HG02852 (cell line): ENCODE measurements at regions not wholly inside any gene's neighbourhood (a gene's known extent, or its start where the extent isn't known, plus 50 kb on each side); places are given as distances from the start of the nearest gene placed in this dataset.
"Not testable (repeated sequence)": the region's sequence is repeated elsewhere in the genome, so short reads cannot be mapped to it uniquely, and the experiment has no call there.

ENCODE experiments used
- ATAC-seq: cut with Tn5 transposase; IDR thresholded peaks from one replicate; pipeline ENCODE4 v1.9.1; 2021; ENCODE audit warnings: mild to moderate bottlenecking, moderate library complexity; ENCODE audit not compliant: unreplicated experiment

DNA sequence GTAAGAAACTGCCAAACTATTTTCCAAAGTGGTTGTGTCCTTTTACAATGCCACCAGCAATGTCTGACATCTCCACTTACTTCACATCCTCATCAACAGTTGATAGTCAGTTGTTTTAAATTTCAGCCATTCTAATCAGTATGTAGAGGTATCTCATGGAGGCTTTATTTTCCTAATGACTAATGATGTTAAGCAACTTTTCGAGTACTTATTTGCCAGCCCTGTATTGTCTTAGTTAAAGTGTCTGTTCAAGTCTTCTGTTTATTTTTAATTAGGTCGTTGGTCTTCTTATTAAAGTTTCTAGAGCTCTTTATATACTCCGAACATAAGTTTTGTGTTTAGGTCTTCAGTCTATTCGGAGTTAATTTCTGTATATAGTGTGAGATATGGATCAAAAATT is 54.9 kb upstream of the NBPF12 start:
- not testable (repeated sequence) for ATAC-seq

DNA sequence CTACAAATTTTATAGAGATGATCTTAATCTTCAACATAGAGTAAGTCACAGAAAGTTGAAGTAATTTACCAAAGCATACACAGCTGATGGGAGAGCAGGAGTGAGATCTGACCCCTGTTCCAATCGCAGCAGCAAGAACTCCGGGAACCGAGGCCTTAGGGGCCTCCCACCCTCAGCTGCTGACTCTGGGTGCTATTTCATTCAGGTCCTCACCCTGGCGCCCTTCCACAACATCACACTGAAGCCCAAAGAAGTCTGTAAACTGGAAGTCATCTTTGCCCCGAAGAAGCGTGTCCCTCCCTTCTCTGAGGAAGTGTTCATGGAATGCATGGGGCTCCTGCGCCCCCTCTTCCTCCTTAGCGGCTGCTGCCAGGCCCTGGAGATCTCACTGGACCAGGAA is 57.0 kb upstream of the NBPF12 start:
- not testable (repeated sequence) for ATAC-seq

DNA sequence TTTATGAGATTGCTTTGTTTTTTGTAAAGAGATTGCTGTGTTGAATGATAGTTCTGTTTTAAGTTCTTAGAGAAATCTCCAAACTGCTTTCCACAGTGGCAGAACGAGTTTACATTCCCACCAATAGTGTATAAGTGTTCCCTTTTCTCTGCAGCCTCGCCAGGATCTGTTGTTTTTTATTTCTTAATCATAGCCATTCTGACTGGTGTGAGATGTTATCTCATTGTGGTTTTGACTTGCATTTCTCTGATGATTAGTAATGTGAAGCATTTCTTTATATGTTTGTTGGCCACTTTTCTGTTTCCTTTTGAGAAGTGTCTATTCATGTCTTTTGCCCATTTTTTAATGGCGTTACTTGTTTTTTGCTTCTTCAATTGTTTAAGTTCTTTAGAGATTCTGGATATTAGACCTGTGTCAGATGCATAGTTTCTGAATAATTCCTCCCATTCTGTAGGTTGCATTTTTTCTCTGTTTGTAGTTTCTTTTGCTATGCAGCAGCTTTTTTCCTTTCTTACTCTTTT is 74.3 kb upstream of the NBPF12 start:
- ATAC-seq: not testable (repeated sequence)

DNA sequence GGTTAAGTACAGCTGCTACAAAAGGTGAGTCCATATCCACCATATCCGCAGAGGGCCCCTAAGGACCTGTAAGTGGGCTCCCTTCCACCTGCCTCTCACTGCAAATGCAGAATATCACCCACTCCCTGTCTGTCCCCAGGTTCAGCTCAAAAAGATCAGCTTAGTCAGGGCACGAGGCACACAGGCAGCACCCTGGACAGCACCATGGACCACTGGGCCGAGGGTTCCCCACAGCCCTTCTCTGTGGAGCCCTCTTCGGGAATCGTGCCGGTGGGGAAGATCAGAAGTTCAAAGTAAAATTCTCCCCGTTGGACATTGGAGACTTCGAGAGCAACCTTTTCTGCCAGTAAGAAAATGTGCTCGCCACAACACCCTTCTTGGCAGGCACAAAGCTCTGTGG is 85.0 kb upstream of the NBPF12 start:
- not testable (repeated sequence) for ATAC-seq

DNA sequence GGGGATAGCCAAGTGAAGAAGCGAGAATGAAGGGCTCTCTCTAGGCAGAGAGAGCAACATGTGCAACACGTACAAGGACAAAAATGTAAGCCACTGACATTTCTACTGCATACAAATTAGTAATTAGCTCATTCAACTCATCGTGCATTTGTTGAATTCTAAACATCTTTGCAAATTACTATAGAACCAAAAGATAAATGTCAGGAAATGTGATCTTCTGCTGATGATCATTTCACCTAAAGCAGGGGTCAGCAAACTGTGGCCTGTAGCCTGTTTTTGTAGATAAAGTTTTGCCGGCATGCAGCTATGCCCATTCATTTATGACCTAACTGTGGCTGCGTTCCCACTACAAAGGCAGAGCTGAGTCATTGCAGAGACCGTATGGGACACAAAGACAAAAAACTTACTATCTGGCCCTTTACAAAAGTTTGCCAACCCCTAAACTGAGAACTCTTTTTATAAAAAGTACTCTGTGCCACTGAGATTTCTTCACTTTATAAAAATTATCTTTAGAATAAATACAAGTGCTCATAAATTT is 87.7 kb upstream of the NBPF12 start:
- not testable (repeated sequence) for ATAC-seq

DNA sequence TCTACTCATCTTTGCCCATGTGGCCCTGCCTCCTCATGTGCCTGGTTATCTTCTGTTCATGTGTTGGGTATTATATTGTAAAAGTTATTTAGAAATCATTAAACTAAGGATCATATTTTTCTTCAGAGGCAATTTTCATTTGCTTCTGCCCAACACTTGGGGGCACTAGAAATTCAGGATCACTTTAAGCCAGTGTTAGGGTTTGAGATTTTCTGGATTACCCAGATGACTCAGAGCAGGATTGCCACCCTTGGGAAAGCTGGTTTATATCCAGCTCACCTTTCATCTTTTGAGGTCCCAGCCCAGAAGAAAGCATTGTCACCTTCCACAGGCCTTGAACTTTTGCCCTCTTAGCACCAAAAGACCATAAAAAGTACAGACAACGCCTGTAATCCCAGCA is 99.4 kb upstream of the NBPF12 start:
- ATAC-seq: not testable (repeated sequence)

DNA sequence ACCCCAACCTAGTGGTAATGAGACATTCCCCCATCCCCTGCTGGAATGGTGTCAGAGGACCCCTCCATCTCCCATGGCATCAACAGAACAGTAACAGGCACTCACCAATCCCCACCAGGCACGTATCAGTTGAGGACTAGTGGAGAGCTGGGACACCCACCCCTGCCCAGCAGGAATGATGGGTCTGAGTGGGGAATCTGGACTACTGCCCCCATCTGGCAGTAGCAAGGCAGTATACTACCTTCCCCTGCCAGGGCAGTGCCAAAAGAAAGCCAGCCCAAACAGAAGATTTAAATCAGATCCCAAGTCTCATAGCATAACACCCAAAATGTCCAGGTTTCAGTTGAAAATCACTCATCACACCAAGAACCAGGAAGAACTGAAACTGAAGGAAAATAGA is 111.2 kb upstream of the NBPF12 start:
- ATAC-seq: not testable (repeated sequence)

DNA sequence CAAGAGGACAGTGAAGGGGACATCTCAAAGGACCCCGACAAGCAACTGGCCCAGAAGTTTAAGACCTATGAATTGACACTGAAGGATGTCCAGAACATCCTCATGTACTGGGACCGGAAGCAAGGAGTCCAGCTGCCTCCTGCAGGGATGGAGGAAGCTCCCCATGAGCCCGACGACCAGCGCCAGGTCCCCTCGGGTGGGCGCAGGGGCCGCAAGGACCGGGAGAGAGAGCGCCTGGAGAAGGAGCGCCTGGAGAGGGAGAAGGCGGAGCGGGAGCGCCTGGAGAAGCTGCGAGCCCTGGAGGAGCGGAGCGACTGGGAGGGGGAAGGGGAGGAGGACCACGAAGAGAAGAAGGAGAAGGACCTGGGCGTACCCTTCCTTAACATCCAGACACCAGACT is 143.9 kb upstream of the NBPF12 start:
- ATAC-seq: not testable (repeated sequence)

DNA sequence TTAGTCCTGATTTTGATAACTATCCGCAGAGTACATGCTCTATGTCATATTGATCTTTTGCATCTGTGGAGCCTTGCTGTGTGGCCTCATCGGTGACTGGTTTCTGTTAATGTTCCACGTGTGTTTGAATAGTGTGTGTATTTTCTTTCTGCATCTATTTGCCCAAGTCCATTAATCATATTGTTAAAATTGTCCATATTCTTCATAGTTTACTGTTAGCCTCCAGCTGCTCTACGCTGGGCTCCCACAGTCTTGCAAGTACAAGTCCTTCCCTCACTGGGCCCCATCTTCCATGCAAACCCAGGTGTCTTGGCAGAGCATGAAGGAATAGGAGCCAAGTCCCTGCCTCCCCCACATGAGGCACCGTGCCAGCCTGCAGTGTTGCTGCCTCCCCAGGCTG is 145.4 kb upstream of the NBPF12 start:
- not testable (repeated sequence) for ATAC-seq

DNA sequence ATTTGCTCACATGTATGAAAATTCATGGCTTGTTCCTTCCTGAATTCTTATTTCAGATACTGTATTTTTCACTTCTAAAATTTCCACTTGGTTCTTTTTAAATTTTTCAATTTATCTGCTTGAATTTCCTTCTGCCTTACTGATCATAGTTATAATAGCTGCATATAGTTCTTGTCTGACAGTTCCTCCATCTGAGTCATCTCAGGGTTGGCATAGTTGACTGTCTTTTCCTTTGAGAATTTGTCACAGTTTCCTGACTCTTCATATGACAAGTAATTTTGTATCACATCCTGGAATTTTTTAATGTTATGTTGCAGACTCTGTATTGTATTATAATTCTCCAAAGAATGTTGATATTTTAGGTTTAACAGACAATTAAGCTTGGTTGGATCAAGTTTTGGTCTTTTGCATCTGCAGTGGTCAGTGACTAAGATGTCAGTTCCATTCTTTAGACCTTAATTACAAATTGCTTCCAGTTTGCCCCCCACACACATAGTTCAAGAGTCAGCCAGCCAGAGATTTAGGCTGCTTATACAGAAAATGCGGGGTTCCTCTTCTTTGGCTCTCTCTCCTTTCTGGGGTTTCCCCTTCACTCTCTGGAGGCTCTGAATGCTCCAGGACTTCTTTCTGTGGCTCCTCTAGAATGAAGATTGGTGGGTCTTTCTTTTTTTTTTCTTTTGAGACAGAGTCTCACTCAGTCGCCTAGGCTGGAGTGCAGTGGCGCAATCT is 153.7 kb upstream of the NBPF12 start:
- not testable (repeated sequence) for ATAC-seq

DNA sequence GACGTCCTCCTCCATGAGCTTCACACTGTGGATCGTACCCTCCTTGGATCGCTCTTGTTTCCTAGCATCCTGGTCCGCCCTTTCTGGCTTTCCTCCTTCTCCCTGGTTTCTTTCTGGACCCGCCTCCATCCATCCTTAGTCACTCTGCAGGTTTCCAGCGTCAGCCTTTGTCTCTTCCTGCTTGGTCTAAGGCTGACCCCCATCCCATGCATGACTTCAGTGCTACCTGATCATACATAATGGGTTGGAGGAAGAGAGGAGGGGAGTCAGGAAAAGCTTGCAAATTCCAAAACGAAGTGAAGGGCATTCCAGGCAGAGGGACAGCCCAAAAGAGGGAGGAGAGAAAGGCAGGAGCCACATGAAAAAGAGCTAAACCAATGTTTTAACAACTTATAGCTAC is 156.9 kb upstream of the NBPF12 start:
- ATAC-seq: not testable (repeated sequence)

DNA sequence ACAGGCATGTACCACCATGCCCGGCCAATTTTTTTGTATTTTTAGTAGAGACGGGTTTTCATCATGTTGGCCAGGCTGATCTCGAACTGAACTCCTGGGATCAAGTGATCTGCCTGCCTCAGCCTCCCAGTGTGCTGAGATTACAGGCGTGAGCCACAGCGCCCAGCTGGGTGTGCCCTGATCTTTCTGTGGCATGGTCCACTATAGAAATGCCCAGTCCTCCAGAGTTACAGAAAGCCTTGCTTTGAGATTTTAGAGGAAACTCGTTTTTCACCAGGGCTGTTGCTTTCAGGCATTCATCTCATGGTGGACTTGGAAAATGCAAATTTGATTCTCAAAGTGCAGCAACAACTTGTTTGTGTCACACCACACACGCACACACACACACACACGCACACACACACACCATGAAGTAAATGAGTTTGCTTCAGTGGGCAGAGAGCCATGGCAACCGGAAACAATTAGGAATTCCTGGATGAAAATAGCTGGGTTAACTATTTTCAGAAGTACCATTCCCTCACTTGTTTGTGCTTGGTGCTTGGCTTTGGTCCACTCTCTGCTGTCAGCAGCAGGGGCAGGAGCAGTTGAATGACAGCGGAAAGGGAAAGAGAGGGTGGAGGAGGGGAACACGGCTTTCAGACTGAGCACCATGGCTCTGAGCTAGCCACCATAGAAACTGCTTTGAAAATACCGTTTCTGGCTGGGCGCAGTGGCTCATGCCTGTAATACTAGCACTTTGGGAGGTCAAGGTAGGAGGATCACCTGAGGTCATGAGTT is 160.1 kb upstream of the NBPF12 start:
- not testable (repeated sequence) for ATAC-seq

DNA sequence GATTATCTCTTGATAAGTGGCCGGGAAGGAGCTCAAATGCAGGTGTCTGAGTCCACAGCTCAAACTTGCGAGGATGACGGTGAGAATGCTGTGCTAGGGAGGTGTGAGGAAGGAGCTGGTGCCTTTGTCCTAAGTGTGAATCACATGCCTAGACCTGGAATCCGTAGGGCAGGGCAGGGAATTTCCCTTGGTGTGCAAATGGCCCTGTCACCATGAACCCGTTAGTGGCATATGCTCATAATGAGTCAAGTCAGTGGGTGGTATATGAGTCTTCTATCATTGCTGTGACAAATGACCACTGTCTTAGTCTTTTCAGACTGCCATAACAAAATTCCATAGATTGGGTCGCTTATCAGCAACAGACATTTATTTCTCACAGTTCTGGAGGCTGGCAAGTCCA is 163.1 kb upstream of the NBPF12 start:
- ATAC-seq: not testable (repeated sequence)

DNA sequence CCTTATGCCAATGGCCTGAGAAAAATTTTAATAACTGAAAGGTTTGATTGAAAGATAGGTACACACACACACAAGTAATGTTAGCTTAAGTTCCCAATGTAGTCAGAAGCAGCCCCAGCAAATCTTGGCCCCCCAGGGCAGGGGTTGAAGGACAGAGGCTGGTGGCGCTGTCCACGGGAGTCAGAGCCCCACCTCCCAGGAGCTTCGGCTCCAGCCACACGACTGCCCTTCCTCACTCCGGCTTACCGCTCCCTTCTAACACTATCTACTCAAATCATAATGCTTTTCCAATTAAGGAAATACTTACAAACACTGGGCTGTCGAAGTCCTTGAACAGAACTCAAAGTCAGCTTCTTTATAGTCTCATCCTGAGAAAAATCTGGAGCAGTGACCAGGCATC is 163.9 kb upstream of the NBPF12 start:
- not testable (repeated sequence) for ATAC-seq

DNA sequence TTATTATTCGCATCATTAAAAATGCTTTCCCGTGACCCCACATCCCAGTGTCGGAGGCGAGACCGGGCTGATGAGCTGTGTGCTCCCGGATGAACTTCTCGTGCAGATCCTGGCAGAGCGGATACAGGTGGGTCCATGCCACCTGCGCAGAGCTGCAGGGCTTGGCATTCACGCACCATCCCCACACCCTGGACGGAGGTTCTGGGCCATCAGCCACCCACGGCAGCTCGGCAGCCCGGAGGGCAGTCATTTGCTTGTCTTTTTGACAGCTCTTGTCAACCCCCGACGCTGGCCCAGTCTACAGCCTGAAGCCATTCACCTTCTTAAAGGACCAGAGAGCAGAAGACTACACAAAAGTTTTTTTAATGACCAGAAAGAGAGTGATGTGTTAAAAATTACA is 166.7 kb upstream of the NBPF12 start:
- not testable (repeated sequence) for ATAC-seq

DNA sequence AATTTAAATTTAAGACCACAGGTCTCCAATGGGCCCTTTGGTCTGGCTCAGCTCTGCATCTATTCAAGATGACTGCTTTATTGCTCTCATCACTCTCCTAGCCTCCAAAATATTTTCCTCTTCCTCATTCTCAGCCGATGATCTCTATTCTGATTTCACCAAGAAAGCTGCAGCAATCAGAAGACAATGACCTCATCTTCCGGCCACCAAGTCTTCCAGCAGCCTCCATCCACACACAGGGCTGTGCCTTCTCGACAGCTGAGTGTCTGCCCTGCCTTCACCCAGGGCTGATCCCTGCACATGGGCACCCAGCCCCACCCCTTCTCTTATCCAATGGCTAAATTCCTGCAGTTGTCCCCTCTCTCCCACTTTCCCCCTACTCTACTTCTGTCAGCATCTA is 167.1 kb upstream of the NBPF12 start:
- not testable (repeated sequence) for ATAC-seq

DNA sequence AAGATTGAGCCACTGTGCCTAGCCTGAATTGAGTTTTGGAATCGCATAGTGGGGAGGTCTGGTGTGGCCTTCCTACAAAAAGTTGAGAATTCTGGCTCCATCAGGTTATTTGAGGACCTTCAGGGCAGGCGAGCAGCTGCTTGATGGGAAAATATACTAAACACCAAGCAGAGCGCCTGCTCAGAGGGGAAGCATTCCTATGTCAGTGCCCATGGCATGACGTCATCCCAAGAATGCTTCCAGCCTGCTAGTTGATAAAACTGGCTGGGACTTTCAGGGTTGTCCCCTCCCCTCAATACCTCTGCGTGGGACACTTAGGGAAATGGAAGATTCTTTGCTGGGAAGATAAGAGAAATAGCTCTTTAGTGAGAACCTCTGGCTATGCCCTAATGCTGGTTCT is 174.9 kb upstream of the NBPF12 start:
- ATAC-seq: not testable (repeated sequence)

DNA sequence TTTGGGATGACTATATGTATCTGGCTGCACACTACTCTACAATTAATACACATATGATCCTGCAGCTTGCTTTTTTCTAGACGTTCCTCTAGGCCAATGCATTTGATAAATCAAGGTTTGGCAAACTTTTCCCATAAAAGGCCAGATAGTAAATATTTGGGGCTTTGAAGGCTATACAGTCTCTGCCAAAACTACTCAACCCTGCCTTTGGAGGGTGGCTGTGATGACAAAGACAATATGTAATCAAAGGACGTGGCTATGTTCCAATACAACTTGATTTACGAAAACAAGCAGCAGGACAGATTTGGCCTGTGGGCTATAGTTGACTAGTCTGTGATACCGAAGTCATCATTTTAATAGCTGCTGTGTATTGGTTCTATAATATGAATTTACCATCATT is 181.3 kb upstream of the NBPF12 start:
- ATAC-seq: not testable (repeated sequence)

DNA sequence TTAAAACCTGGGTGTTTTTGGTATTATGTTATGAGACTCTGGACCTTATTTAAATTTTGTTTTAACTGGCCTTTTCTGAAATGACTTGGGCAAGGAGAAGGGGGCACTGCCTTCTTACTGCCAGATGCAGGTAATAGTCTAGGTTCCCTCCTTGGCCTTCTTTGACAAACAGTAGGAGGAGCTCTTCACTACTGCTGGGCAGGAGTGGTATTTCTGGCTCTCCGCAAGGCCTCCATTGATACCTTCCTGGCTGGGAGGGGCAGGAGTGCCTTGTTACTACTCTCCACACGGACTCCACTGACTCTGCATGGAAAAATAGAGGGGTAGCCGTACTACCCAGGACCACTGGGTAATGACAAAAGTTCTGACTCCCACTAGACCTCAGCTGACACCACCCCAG is 189.4 kb upstream of the NBPF12 start:
- not testable (repeated sequence) for ATAC-seq

DNA sequence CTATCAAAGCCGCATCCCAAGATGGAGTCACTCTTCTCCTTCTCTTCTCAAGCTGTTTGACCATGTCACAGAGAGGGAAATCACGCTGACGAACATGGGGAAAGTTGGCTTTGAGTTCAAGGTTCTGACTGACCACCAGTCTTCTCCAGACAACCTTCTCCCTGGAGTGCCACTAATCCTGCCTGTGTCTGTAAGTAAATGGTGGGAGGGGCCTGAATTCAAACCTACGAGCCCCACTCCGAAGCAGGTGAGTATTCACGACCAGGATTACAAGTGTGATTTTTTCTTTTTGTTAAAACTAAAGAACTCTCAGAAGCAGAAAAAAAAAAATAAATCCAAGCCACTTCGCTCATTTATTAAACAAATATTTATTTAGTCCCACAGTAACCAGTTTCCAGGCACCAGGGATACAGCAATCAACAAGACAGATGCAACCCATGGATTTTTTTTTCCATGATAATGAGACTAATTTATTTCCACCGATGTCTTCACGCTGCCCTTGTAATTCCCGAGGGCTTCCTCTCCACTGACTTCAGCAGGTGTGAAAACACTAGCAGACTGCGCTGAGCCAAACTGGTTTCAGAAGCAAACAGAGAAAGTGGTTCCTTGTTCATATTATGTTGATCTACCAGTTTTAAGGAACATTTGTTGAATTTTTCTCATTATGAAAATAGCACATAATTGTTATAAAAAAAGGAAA is 206.0 kb upstream of the NBPF12 start:
- not testable (repeated sequence) for ATAC-seq
